ENCODE measurements at regions not wholly inside any gene's neighbourhood (a gene's known extent, or its start where the extent isn't known, plus 50 kb on each side); places are given as distances from the start of the nearest gene placed in this dataset.
"Not testable (repeated sequence)": the region's sequence is repeated elsewhere in the genome, so short reads cannot be mapped to it uniquely, and the experiment has no call there.

DNA sequence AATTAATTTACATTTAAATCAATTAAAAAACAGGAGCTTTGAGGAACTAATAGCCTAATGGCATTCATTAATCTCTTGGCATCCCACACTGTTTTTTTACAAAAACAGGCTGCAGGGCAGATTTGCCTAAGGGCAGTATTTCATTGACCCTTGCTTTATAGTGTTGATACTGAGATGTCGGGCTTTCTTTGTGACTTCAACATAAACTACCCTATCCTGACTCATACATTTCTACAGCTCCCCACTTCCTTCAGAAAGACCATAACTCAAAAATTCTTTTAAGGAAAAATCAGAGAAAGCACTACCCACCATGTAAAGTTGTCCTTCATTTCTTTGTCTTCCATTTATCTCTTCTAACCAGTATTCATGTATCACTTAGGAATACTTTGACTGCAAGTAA lies 92.2 kb upstream of the NT5E start:
- no peak for DNase-seq (ENCODE audit: low read depth, low spot score)

DNA sequence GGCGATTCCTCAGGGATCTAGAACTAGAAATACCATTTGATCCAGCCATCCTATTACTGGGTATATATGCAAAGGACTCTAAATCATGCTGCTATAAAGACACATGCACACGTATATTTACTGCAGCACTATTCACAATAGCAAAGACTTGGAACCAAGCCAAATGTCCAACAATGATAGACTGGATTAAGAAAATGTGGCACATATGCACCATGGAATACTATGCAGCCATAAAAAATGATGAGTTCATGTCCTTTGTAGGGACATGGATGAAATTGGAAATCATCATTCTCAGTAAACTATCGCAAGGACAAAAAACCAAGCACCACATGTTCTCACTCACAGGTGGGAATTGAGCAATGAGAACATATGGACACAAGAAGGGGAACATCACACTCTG lies 93.1 kb upstream of the NT5E start:
- not testable (repeated sequence) for DNase-seq (ENCODE audit: low read depth, low spot score)

- no peak for DNase-seq (ENCODE audit: low read depth, low spot score)
Measured at GRCh38 chr6:85355816-85356215, 94.1 kb upstream of the NT5E start.

DNA sequence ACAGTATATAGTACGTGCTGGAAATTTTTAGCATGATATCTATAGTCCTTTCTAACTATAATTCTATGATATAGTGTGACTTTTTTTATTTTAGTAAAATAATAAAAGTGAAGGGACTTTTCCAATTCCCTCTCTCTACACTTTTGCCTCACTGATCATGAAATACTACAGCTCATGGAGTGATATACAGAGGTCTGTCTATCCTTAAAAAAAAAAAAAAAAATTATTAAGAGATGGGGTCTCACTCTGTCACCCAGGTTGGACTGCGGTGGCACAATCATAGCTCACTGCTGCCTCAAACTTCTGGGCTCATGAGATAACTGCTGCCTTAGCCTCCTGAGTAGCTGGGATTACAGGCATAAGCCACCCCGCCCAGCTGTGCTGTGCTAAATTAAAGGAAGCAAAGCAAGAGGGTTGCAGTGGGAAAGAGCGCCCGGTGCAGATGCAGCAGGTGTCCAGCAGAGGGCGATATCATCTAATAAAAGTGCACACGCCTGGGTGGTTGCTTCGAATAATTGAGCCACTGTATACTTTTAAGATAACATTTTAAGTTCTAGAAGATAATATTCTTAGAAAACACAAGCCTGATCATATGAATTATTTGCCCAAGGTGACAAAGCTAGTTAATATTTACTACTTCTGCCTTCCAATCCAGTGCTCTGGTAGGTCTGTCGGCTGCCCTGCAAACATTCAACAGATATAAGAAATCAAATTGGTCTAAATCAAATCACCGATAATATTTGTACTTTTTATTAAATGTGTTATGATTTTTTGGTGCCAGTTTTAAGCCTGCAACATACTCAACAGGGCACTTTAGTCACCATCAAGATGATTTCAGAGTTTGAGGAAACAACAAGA lies 94.9 kb upstream of the NT5E start:
- peak; percentile 59 for DNase-seq (ENCODE audit: low read depth, low spot score)

- no peak for DNase-seq (ENCODE audit: low read depth, low spot score)
Measured at GRCh38 chr6:85353012-85353411, 96.9 kb upstream of the NT5E start.

DNA sequence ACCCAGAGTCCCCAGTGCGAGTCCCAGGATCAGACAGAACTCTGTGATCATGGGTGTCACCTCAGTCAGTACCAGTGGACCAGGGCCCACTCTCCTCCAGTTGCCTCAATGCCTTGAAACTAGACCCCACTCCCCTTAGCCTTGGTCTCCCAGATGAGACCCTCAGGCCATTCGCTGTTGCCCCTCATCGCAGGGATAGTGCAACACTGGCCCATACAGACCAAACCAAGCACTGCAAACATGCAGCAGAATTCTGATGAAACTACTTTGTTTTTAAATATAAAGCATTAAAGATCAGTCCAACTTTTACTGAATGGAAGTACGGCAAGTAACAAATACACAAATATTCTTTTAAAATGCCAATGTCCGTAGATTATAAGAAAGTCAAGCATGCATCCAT lies 101.2 kb upstream of the NT5E start:
- DNase-seq (ENCODE audit: low read depth, low spot score): no peak

GRCh38 chr6:85347812-85348211 lies 102.1 kb upstream of the NT5E start:
- DNase-seq (ENCODE audit: low read depth, low spot score): no peak

- DNase-seq (ENCODE audit: low read depth, low spot score): no peak
Measured at GRCh38 chr6:85346196-85346595, 103.7 kb upstream of the NT5E start.

- no peak for DNase-seq (ENCODE audit: low read depth, low spot score)
Measured at GRCh38 chr6:85344996-85345395, 104.9 kb upstream of the NT5E start.

- DNase-seq (ENCODE audit: low read depth, low spot score): no peak
Measured at GRCh38 chr6:85343428-85343827, 106.5 kb upstream of the NT5E start.

DNA sequence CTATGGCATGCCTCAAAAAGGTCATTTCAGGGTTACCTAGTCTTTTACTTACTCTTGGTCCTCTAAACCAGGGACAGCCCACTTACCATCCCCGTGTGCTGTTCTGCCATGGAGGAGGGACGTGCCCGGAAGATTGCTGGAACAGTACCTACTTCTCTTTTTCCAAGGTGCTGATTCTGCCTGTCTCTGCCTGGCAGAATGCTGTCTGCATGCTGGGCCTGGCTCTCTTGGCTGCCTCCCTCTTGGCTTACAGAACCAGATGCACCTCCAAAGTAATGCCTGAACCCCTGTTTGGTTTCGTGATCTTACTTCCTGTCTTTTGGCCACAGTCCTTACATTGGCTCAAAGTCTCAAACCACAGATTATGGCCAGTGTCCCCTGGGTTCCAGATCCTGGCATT lies 120.7 kb upstream of the NT5E start:
- DNase-seq (ENCODE audit: low read depth, low spot score): no peak

DNA sequence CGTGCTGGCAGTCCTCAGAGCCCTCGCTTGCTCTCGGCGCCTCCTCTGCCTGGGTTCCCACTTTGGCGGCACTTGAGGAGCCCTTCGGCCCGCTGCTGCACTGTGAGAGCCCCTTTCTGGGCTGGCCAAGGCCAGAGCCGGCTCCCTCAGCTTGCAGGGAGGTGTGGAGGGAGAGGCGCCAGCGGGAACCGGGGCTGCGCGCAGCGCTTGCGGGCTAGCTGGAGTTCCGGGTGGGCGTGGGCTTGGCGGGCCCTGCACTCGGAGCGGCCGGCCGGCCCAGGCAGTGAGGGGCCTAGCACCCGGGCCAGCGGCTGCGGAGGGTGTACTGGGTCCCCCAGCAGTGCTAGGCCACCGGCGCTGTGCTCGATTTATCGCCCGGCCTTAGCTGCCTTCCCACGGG lies 124.1 kb upstream of the NT5E start:
- not testable (repeated sequence) for DNase-seq (ENCODE audit: low read depth, low spot score)

- DNase-seq (ENCODE audit: low read depth, low spot score): peak; percentile 30
Measured at GRCh38 chr6:85323435-85324040, 126.3 kb upstream of the NT5E start.

DNA sequence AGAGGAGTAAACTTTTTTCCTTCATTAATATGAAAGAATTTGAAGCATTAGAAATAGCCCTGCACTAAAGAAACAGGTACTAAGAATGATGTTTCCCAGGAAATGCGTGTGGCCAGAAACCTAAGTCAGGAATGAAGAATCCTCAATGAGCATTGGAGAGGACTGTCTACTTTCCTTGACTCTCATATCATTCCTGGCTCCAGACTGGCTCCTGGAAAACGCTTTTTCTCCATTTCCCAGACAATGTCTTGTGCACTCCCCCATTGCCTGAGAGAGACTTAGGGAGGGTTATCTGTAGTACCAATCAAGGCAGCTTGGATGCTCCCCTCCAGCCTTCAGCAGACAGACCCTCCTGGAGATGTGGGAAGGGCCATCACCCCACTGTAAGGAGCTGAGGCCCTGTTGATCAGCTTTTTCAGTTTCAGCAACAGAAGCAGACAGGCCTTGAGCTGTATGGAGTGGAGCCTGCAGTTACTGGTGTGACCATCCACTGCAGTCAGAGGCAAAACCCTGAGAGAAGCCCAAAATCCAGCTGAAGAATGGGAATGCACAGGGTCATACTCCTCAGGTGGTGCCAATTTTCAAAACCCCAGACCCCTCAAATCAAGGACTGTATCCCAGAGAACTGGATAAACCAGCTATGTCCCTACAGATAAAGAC lies 127.3 kb upstream of the NT5E start:
- no peak for DNase-seq (ENCODE audit: low read depth, low spot score)

GRCh38 chr6:85321906-85322305 lies 128.0 kb upstream of the NT5E start:
- no peak for DNase-seq (ENCODE audit: low read depth, low spot score)

GRCh38 chr6:85314586-85314985 lies 135.3 kb upstream of the NT5E start:
- no peak for DNase-seq (ENCODE audit: low read depth, low spot score)

- no peak for DNase-seq (ENCODE audit: low read depth, low spot score)
Measured at GRCh38 chr6:85300581-85300980, 149.3 kb upstream of the NT5E start.

DNA sequence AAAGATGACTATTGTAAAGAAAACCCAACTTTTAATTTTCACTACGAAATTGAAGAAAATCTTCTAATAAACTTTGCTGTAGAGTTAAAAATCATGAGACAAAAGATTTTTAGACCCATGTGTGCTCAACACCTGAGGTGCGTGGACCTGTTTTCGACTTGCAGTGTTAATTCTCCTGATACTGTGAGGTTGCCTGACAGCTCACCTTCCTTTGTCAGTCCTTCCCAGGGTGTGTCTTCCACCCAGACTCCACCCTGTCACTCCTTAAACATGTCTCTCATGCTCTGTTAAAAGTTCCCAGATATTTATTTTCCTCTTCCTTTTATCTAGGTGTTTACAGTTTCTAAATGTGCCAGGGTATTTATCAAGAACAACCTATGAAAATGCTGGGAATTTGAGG lies 151.3 kb upstream of the NT5E start:
- no peak for DNase-seq (ENCODE audit: low read depth, low spot score)

DNA sequence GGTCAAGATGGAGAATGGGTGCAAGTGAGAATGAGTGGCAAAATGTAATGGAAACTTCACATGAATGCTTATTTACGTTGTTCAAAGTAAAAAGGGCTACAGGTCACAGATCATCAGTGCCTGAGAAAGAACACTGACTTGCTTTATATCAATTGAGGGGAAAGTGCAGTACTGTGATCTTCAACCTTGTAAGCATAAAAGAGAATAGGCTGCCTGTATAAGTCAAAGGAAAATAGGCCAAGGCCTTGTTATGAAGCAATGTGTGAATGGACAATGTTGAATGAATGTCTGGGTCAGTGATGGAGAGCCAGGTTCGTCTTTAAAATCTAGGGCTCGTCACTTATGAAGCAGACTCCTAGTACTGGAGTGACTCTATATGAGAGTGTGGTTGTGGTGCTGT lies 158.6 kb upstream of the NT5E start:
- no peak for DNase-seq (ENCODE audit: low read depth, low spot score)

- no peak for DNase-seq (ENCODE audit: low read depth, low spot score)
Measured at GRCh38 chr6:85287654-85288053, 162.2 kb upstream of the NT5E start.

GRCh38 chr6:85287158-85287557 lies 162.7 kb upstream of the NT5E start:
- DNase-seq (ENCODE audit: low read depth, low spot score): no peak

- DNase-seq (ENCODE audit: low read depth, low spot score): not testable (repeated sequence)
Measured at GRCh38 chr6:85286507-85286906, 163.4 kb upstream of the NT5E start.

DNA sequence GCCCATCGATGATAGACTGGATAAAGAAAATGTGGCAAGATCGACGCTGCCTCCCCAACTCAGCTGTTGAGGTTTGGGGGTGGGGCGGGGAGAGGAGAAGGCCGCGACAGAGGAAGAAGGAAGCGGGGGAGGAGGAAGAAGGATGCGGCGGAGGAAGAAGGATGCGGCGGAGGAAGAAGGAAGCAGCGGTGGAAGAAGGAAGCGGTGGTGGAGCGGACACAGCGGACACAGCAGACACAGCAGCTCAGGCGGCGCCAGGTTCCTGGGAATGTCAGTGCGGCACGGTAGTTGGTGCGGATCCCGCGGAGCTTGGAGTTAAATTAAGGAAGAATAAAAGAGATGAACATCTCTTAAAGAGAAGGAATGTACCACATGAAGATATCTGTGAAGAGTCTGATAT lies 163.9 kb upstream of the NT5E start:
- DNase-seq (ENCODE audit: low read depth, low spot score): no peak

Data from brain pericyte (primary cell).